ENCODE measurements at regions not wholly inside any gene's neighbourhood (a gene's known extent, or its start where the extent isn't known, plus 50 kb on each side); places are given as distances from the start of the nearest gene placed in this dataset.

DNA sequence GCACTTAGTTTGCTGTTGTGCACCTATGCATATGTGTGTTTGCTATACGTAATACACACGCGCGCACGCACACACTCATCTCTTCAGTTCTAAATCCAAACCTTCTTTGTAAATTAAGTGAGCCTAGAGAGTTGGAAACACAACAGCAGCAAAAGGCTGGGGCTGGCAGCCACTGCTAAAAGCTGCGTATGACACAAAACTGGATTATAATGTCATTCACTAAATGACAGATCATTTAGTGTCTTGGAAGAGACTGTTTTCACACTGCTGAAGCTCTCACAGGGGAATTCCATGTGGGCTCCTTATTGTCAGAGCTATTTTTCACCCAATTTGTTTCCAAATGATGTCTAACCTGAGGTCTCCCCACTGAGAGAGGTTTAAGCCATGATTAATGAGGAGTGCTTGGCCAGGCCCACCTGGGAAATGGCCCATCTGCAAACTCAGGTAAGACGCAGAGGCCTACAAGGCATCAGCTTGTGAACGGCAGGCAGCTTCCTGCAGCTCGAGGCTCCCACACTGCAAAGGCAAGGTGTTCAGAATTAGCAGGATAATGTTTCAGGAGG lies 94.2 kb downstream of the OLIG3 start:
- TF ChIP-seq, protein P1, sequence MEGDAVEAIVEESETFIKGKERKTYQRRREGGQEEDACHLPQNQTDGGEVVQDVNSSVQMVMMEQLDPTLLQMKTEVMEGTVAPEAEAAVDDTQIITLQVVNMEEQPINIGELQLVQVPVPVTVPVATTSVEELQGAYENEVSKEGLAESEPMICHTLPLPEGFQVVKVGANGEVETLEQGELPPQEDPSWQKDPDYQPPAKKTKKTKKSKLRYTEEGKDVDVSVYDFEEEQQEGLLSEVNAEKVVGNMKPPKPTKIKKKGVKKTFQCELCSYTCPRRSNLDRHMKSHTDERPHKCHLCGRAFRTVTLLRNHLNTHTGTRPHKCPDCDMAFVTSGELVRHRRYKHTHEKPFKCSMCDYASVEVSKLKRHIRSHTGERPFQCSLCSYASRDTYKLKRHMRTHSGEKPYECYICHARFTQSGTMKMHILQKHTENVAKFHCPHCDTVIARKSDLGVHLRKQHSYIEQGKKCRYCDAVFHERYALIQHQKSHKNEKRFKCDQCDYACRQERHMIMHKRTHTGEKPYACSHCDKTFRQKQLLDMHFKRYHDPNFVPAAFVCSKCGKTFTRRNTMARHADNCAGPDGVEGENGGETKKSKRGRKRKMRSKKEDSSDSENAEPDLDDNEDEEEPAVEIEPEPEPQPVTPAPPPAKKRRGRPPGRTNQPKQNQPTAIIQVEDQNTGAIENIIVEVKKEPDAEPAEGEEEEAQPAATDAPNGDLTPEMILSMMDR (conservative IDR thresholded peaks at IDR 0.05; ENCODE audit: low read depth, low read length), result no peak
- TF ChIP-seq EZH2 (IDR thresholded peaks at IDR 0.05; ENCODE audit: borderline replicate concordance, low read depth, low read length, poor library complexity, severe bottlenecking), result no peak
- Histone ChIP-seq H3K27me3 (replicated peaks; ENCODE audit: insufficient read depth, low read depth, low read length, poor library complexity) (no peaks in the 10 kb centered on the region), H3K27ac (ENCODE audit: low read depth, low read length, poor library complexity, severe bottlenecking) (no peak overlapping the region), H3K4me3 (ENCODE audit: low read depth, low read length, poor library complexity, severe bottlenecking) (no peak overlapping the region), H3K36me3 (ENCODE audit: insufficient read depth, low read length, poor library complexity, severe bottlenecking) (no peaks in the 10 kb centered on the region), H3K4me1 (ENCODE audit: insufficient read depth, low read length, poor library complexity, severe bottlenecking) (no peaks in the 10 kb centered on the region), H3K9me3 (ENCODE audit: low read depth, low read length, poor library complexity, severe bottlenecking) (no peaks in the 10 kb centered on the region)
- POLR2A ChIA-PET (ENCODE audit: low non-redundant PET), result no interaction called here
- CTCF ChIA-PET, result no interaction called here
- no TSS peak for BruUV-seq (replicated peaks)
- no peak for DNase-seq (ENCODE audit: low spot score)
- intact Hi-C loops (cut with micrococcal nuclease; ENCODE audit: unreplicated experiment), result no loop called here

DNA sequence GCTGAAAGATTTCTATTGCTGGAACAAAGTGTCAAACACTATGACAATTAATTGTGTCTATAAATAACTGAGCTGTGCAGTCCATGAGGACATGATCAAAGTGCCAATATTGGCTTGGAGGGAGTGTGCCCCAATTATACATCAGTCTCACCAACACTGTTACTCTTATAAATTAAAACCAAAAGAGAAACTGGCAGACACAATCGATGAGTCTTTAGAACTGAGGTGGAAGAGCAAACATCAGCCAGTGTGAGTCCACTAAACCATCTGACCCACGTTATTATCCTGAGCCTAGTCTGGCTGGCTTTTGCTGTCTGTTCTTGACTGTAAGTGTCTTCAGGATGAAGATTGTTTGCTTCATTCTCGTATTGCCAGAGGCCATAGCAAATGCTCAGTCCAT lies 98.9 kb downstream of the OLIG3 start:
- H3K4me3 ChIP-seq (ENCODE audit: low read depth, low read length, poor library complexity, severe bottlenecking), result no peak overlapping the region
- no TSS peak for BruUV-seq (replicated peaks)
- H3K9me3 ChIP-seq (ENCODE audit: low read depth, low read length, poor library complexity, severe bottlenecking), result no peaks in the 10 kb centered on the region
- H3K27me3 ChIP-seq (replicated peaks; ENCODE audit: insufficient read depth, low read depth, low read length, poor library complexity), result no peaks in the 10 kb centered on the region
- H3K27ac ChIP-seq (ENCODE audit: low read depth, low read length, poor library complexity, severe bottlenecking), result no peak overlapping the region
- no peak for DNase-seq (ENCODE audit: low spot score)
- ChIA-PET CTCF (no interaction called here), POLR2A (ENCODE audit: low non-redundant PET) (no interaction called here)
- no peak for TF ChIP-seq EZH2 (IDR thresholded peaks at IDR 0.05; ENCODE audit: borderline replicate concordance, low read depth, low read length, poor library complexity, severe bottlenecking)
- TF ChIP-seq, protein P1 (conservative IDR thresholded peaks at IDR 0.05; ENCODE audit: low read depth, low read length), result no peak
- intact Hi-C loops (cut with micrococcal nuclease; ENCODE audit: unreplicated experiment), result no loop called here
- no peaks in the 10 kb centered on the region for H3K36me3 ChIP-seq (ENCODE audit: insufficient read depth, low read length, poor library complexity, severe bottlenecking)
- no peaks in the 10 kb centered on the region for H3K4me1 ChIP-seq (ENCODE audit: insufficient read depth, low read length, poor library complexity, severe bottlenecking)

DNA sequence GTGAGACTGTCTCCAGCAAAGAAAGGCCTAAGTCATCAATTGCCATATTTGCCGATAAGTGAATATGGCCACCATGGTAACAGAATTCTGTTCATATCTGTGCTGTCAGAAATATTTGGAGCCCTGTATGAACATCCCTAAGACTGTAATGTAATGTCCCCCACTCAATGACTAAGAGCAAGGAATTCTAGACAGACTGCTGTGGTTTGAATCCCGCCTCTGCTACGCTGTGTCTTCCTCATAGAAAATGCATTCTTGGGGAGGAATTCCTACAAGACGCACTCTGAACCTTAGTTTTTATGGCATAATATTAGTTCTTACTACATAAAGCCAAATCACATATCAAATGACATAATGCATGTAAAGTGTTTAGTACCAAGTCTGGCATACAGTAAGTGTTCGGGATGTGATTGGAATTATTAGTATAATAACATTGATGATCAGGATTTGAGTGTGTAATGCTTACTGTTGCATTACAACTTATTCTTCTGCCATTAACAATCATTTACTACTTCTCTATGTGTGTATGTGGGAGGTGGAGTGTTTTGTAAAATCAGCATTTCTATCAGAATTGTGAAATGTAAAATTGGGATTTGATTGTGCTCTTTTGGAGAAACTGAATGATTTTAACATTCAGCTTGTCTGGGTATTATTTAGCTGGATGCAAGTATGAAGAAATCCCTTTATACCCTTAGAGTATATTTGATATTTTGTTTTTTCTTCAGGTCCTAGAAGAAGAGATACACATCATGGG lies 103.0 kb downstream of the OLIG3 start:
- no TSS peak for BruUV-seq (replicated peaks)
- H3K27me3 ChIP-seq (replicated peaks; ENCODE audit: insufficient read depth, low read depth, low read length, poor library complexity), result no peaks in the 10 kb centered on the region
- no peaks in the 10 kb centered on the region for H3K9me3 ChIP-seq (ENCODE audit: low read depth, low read length, poor library complexity, severe bottlenecking)
- no peak for DNase-seq (ENCODE audit: low spot score)
- H3K4me1 ChIP-seq (ENCODE audit: insufficient read depth, low read length, poor library complexity, severe bottlenecking), result no peaks in the 10 kb centered on the region
- H3K27ac ChIP-seq (ENCODE audit: low read depth, low read length, poor library complexity, severe bottlenecking), result no peak overlapping the region
- intact Hi-C loops (cut with micrococcal nuclease; ENCODE audit: unreplicated experiment), result no loop called here
- POLR2A ChIA-PET (ENCODE audit: low non-redundant PET), result no interaction called here
- CTCF ChIA-PET, result no interaction called here
- no peak for TF ChIP-seq EZH2 (IDR thresholded peaks at IDR 0.05; ENCODE audit: borderline replicate concordance, low read depth, low read length, poor library complexity, severe bottlenecking)
- TF ChIP-seq, protein P1 (conservative IDR thresholded peaks at IDR 0.05; ENCODE audit: low read depth, low read length), result no peak
- H3K4me3 ChIP-seq (ENCODE audit: low read depth, low read length, poor library complexity, severe bottlenecking), result no peak overlapping the region
- no peaks in the 10 kb centered on the region for H3K36me3 ChIP-seq (ENCODE audit: insufficient read depth, low read length, poor library complexity, severe bottlenecking)
